ENCODE measurements at regions not wholly inside any gene's neighbourhood (a gene's known extent, or its start where the extent isn't known, plus 50 kb on each side); places are given as distances from the start of the nearest gene placed in this dataset.

DNA sequence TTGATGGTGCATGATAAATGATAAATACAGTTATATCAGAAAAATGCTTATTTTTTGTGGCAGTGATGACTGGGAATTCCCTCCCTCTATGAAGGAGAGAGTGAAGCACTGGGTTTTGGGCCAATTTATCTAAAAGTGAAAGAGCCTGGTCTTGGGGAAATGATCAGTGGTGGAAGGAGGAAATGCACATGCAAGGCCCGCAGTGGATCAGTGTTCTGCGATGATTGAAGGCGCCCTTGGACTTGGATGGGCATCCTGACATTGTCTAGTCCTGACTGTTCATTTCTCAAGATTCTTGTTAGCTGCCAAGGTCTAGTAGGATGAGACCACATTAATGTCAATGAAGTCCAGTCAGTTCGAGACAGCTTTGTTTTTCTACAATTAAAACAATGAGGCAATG is 272.0 kb upstream of the SLC35B3 start:
- ATAC-seq: no peak

DNA sequence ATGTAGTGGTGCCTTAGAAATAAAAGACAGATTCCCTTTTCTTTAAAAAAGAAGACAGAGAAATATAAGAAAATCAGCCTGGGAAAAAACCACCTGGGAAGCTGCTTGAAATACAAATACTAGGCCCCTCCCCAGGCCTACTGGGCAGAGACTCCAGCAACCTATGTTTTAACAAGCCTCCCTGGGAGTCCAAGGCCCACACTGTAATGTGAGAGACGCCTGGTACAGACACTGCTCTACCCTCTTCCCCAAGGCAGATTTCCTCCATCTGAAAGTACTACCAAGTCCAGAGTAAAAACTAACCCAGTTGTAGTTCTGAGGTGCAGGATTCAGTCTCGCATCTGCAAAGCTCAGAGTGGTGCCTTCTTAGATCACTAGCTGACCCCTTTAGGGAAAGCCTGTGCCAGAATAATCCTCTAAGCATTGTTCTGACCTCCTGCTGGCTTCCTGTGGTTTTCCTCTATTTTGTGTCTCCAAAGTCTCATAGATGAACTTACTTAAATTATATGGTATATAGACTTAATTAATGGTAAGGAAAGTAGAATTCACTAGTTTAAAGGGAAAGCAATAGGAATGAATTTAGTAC is 270.2 kb upstream of the SLC35B3 start:
- Histone ChIP-seq H3K4me1 (ENCODE audit: low read depth) (no peaks in the 10 kb centered on the region), H3K4me3 (no peak overlapping the region), H3K36me3 (ENCODE audit: low read depth) (no peaks in the 10 kb centered on the region), H3K9me3 (no peaks in the 10 kb centered on the region)
- intact Hi-C loops (cut with DNase I, micrococcal nuclease): no loop called here
- DNase-seq (no peak), ATAC-seq (no peak)
- TF ChIP-seq, protein P1, sequence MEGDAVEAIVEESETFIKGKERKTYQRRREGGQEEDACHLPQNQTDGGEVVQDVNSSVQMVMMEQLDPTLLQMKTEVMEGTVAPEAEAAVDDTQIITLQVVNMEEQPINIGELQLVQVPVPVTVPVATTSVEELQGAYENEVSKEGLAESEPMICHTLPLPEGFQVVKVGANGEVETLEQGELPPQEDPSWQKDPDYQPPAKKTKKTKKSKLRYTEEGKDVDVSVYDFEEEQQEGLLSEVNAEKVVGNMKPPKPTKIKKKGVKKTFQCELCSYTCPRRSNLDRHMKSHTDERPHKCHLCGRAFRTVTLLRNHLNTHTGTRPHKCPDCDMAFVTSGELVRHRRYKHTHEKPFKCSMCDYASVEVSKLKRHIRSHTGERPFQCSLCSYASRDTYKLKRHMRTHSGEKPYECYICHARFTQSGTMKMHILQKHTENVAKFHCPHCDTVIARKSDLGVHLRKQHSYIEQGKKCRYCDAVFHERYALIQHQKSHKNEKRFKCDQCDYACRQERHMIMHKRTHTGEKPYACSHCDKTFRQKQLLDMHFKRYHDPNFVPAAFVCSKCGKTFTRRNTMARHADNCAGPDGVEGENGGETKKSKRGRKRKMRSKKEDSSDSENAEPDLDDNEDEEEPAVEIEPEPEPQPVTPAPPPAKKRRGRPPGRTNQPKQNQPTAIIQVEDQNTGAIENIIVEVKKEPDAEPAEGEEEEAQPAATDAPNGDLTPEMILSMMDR (IDR thresholded peaks at IDR 0.05): no peak

More for the DNA sequence above, 272.0 kb upstream of the SLC35B3 start:
- H3K9me3 ChIP-seq: no peaks in the 10 kb centered on the region
- H3K36me3 ChIP-seq (ENCODE audit: low read depth): no peaks in the 10 kb centered on the region
- intact Hi-C loops (cut with DNase I, micrococcal nuclease): no loop called here
- H3K4me3 ChIP-seq: no peak overlapping the region
- no peak for DNase-seq
- TF ChIP-seq, protein P1 (IDR thresholded peaks at IDR 0.05): no peak
- H3K4me1 ChIP-seq (ENCODE audit: low read depth): no peaks in the 10 kb centered on the region

DNA sequence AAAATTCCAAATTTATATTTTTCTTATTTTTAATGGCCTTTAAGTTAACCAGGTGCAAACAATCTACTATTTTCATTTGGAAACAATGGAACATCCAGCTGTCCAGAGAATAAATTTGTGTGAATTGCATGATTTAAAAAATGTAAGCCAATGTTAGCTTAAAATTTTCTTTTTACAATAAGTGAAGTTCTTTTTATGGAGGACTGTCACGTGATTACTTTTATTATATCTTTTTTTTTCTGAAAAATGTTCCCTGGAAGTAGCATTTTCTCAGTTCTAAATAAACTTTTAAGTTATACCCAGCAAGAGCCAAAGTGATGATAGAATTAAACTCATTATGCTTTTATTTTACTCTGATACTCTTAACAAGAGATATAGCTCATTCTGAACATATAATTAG is 267.7 kb upstream of the SLC35B3 start:
- TF ChIP-seq, protein P1 (IDR thresholded peaks at IDR 0.05): no peak
- no peaks in the 10 kb centered on the region for H3K4me1 ChIP-seq (ENCODE audit: low read depth)
- H3K9me3 ChIP-seq: no peaks in the 10 kb centered on the region
- H3K36me3 ChIP-seq (ENCODE audit: low read depth): no peaks in the 10 kb centered on the region
- intact Hi-C loops (cut with DNase I, micrococcal nuclease): no loop called here
- no peak overlapping the region for H3K4me3 ChIP-seq
- DNase-seq (no peak), ATAC-seq (no peak)

DNA sequence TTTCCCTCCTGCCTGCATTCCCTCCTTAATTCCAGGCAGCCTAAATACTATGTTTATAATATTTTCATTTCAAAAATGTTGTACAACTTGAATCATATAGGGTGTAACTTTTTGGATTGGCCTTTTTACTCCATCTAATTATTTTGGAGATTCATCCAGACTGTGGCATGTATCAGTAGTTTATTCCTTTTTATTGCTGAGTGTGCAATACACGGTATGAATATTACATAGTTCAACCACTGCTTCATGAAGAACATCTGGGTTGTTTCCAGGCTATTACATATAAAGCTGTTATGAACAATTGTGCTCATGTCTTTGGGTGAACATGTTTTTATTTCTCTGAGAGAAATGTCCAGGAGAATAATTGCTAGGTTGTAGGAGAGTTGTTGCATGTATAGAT is 253.5 kb upstream of the SLC35B3 start:
- TF ChIP-seq, protein P1 (IDR thresholded peaks at IDR 0.05): no peak
- ATAC-seq (no peak), DNase-seq (no peak)
- peaks cover 2% of the 10 kb centered on the region for H3K9me3 ChIP-seq
- no peaks in the 10 kb centered on the region for H3K4me1 ChIP-seq (ENCODE audit: low read depth)
- H3K36me3 ChIP-seq (ENCODE audit: low read depth): no peaks in the 10 kb centered on the region
- intact Hi-C loops (cut with DNase I, micrococcal nuclease): no loop called here
- no peak overlapping the region for H3K4me3 ChIP-seq

DNA sequence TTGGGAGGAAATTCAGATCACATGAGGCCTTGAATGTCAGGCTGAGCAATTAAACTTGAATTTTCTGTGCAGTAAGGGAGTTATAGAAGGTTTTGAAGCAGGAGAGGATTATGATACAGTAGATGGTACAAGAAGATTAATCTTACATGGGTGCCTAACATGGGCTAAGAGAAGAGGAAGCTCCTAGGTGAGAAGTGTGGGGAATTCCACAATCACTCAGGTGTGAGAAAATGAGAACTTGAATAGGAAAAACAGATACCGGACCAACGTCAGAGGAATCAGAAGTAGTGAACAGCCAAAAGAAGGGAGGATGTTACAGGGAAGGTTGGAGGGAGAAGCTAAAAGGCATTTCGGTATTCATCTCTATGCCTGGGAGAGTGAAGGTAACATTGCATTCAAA is 250.7 kb upstream of the SLC35B3 start:
- H3K4me1 ChIP-seq (ENCODE audit: low read depth): no peaks in the 10 kb centered on the region
- ATAC-seq (no peak), DNase-seq (no peak)
- H3K36me3 ChIP-seq (ENCODE audit: low read depth): no peaks in the 10 kb centered on the region
- TF ChIP-seq, protein P1 (IDR thresholded peaks at IDR 0.05): no peak
- no peaks in the 10 kb centered on the region for H3K9me3 ChIP-seq
- no peak overlapping the region for H3K4me3 ChIP-seq
- intact Hi-C loops (cut with DNase I, micrococcal nuclease): no loop called here

DNA sequence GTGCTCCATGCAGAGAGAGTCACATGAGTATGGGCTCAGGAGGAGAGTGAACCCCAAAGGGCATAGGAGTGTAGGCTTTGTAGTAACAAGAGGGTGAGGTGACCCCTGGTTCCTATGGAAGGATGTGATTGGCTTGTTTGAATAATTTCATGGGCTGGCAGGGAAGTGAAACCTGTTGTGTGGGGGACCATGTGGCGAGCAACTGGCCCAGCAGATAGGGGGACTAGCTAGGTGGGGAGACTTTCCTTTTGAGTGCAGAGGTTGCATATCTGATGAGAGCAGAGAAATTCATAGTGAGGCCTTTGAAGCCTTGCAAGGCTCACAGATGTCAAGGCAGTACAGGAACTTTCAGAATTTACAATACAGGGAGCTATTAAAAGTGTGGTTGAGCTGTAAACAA is 247.9 kb upstream of the SLC35B3 start:
- TF ChIP-seq, protein P1 (IDR thresholded peaks at IDR 0.05): no peak
- DNase-seq (no peak), ATAC-seq (no peak)
- intact Hi-C loops (cut with DNase I, micrococcal nuclease): no loop called here
- Histone ChIP-seq H3K4me3 (no peak overlapping the region), H3K4me1 (ENCODE audit: low read depth) (no peaks in the 10 kb centered on the region), H3K36me3 (ENCODE audit: low read depth) (no peaks in the 10 kb centered on the region), H3K9me3 (no peaks in the 10 kb centered on the region)
